Right hindlimb (tissue), 1 donor: ENCODE measurements at regions not wholly inside any gene's neighbourhood (a gene's known extent, or its start where the extent isn't known, plus 50 kb on each side); places are given as distances from the start of the nearest gene placed in this dataset.
"Not testable (repeated sequence)": the region's sequence is repeated elsewhere in the genome, so short reads cannot be mapped to it uniquely, and the experiment has no call there.

ENCODE experiments used
- DNase-seq: peaks from one replicate; pipeline ENCODE4 v3.0.0-alpha.2; 2018

- DNase-seq = peak; percentile 31
Observed at GRCh38 chrX:123049071-123049625, 134.9 kb upstream of the GRIA3 start.

GRCh38 chrX:123060986-123061385 is 123.1 kb upstream of the GRIA3 start:
- no peak for DNase-seq

- DNase-seq = no peak
Observed at GRCh38 chrX:123064053-123064452, 120.0 kb upstream of the GRIA3 start.

GRCh38 chrX:123072686-123073385 is 111.2 kb upstream of the GRIA3 start:
- DNase-seq = no peak

GRCh38 chrX:123075947-123076561 is 108.0 kb upstream of the GRIA3 start:
- no peak for DNase-seq

GRCh38 chrX:123077631-123078030 is 106.4 kb upstream of the GRIA3 start:
- no peak for DNase-seq

GRCh38 chrX:123080065-123080464 is 104.0 kb upstream of the GRIA3 start:
- no peak for DNase-seq

GRCh38 chrX:123081776-123082175 is 102.3 kb upstream of the GRIA3 start:
- DNase-seq = no peak

- no peak for DNase-seq
Observed at GRCh38 chrX:123083924-123084323, 100.2 kb upstream of the GRIA3 start.

GRCh38 chrX:123084797-123085196 is 99.3 kb upstream of the GRIA3 start:
- no peak for DNase-seq

GRCh38 chrX:123085311-123085940 is 98.7 kb upstream of the GRIA3 start:
- DNase-seq = no peak

- no peak for DNase-seq
Observed at GRCh38 chrX:123086768-123087167, 97.3 kb upstream of the GRIA3 start.

- no peak for DNase-seq
Observed at GRCh38 chrX:123087326-123087725, 96.8 kb upstream of the GRIA3 start.

GRCh38 chrX:123088331-123088730 is 95.7 kb upstream of the GRIA3 start:
- no peak for DNase-seq

- DNase-seq = no peak
Observed at GRCh38 chrX:123088930-123089329, 95.1 kb upstream of the GRIA3 start.

- no peak for DNase-seq
Observed at GRCh38 chrX:123093792-123094191, 90.3 kb upstream of the GRIA3 start.

- DNase-seq = no peak
Observed at GRCh38 chrX:123108513-123109427, 75.3 kb upstream of the GRIA3 start.

- DNase-seq = no peak
Observed at GRCh38 chrX:123121241-123121640, 62.8 kb upstream of the GRIA3 start.

GRCh38 chrX:123129805-123130204 is 54.3 kb upstream of the GRIA3 start:
- DNase-seq = not testable (repeated sequence)
